NCI-H2107 treated with DMSO at 0.1 percent for 48 hours (cell line): ENCODE measurements at regions not wholly inside any gene's neighbourhood (a gene's known extent, or its start where the extent isn't known, plus 50 kb on each side); places are given as distances from the start of the nearest gene placed in this dataset.
"Not testable (repeated sequence)": the region's sequence is repeated elsewhere in the genome, so short reads cannot be mapped to it uniquely, and the experiment has no call there.

Experiments used
- DNase-seq: peaks from one replicate; lab custom pipeline; 2025; ENCODE audit not compliant: unreplicated experiment; lab: John Stamatoyannopoulos, UW

DNA sequence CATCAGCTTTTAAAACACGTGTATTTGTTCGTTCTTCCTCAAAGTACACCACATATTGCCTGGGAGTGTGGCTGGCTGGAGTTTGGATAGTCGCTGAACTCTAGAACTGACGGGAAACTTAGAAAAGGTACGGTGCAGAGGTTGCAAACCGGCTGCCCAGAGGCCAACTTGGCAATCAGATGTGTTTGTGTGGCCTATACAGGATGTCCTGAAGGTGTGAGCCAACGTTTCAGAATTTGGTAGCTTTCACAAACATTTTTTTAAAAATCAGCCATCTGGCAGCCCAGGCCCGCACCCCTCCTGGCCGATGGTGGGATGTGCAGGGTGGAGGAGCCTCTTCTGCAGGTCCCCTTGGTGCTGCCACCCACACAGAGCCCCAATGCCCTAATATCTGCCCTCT lies 73.6 kb upstream of the SLC25A33 start:
- DNase-seq, result no peak

DNA sequence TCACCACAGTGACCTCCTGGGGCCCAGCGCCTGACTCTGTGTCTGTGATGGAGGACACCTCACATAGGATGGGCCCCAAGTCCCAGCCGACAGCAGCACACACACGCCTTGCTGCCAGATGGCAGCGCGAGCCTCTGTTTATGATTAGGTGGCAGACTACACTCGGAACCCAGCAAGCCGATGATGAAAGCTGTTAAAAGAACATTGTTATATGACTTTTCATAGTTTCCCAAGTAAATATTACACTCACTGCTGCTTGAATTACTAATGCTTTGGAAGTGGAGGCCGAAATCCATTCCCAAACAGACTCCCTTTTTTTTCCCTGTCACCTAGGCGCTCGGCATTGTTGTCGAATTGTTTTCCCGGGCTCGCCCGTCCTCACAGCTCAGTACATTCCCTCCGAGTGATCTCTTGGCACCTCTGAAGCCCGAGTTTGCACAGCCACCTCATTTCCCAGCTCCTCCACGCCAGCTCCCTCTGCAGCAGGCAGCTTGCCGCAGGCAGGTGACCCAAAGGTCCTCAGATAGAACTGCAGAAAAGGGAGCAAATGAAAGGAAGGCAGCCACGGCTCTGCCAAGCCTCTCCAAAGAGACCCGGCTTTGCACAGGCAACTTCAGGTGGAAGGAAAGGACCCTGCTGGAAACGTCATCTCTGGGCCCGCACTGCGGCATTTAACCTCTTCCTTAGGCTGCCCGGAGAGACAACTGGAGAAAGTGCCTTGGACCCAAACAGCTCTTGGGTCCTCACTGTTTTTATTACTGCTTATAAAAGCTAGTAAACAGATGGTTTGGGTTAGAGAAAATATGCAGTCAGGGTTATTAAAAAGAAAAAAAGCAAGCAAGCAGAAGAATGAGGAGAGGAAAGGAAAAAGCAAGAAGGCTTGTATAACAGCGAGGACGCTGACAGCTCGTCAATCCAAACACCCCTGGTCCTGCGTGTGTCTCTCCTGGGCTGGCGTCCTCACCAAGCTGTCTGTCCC lies 72.2 kb upstream of the SLC25A33 start:
- DNase-seq, result no peak

DNA sequence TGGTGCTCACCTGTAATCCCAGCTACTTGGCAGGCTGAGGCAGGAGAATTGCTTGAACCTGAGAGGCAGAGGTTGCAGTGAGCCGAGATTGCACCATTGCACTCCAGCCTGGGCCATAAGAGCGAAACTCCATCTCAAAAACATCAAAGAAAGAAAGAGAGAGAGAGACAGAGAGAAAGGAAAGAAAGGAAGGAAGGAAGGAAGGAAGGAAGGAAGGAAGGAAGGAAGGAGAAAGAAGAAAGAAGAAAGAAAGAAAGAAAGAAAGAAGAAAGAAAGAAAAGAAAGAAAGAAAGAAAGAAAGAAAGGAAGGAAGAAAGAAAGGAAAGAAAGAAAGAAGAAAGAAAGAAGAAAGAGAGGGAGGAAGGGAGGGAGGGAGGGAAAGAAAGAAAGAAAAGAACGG lies 69.4 kb upstream of the SLC25A33 start:
- not testable (repeated sequence) for DNase-seq

DNA sequence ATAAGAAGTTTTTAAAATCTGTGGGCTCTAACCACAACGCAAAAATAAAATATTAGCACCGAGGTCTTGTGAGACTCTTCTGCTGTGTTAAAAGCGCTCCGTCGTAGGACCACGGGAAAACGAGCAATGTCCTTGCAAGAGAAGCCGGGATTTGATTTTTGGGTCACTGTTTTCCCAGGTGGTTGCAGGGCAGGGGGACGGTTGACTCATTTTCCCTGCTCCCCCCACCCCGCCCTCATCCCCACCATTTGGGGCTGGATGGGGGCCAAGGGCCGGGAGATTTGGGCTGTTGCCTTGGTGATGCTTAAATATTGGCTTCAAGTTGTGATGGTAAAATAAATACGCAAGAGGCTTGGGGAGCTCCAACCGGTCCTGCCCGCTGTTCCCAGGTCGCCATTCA lies 67.6 kb upstream of the SLC25A33 start:
- DNase-seq, result no peak

DNA sequence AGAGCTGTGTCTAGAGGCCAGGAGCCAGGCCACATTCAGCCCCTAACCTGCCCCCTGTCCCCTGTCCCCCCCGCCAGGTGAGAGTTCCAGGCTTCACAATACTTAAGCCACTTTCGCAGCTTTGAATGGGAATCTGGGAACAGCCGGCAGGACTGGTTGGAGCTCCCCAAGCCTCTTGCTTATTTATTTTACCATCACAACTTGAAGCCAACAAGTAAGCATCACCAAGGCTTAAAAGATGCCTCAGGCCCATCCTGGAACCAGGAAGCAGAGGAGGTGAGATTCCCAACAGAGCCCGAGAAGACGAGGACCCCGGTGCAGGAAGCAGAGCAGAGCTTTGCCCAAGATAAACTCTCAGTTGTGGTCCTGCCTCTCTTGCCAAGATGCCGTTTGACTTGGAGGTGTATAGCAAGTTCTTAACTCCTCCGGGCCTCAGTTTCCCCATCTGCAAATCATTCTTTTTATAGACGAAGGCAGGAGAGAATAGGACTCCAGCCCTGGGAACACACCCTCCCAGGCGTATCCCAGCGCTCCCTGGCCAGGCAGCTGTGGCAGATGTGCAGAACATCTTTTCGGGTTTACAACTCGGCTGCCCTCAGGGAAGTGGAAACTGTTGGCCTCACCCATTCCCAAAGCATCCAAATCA lies 66.8 kb upstream of the SLC25A33 start:
- no peak for DNase-seq

DNA sequence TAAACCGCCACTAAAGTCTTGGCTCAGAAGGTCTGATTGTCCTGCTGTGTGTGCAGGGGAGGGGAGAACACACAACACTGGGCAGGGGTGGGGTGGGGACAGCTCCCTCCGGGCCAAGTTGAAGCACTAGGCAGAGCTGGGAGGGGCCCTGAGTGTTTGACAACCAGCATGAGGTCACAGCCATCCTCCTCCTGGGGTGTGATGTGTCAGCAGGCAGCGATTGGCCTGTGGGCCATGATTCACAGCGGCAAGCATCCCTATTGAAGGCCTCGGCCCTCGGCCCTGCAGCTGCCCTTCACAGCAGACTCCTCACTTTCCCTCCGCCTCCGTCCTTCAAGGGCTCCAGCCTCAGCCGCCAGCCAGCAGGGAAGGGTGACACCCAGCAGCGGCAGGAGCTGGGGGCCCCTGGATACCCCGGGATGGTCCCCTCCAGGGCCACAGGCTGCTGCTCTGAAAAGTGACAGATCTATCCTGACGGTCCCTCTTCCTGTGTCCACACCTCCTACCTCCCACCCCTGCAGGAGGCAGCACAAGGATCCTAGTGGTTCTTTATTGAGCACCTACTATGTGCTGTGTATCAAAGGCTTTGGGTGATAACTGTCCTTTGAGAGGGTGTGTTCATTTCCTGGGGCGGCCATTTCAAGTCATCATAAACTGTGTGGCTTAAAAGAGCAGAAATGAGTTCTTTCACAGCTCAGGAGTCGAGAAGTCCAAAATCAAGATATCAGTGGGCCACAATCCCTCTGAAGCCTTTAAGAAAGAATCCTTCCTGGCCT lies 66.0 kb upstream of the SLC25A33 start:
- DNase-seq, result no peak

DNA sequence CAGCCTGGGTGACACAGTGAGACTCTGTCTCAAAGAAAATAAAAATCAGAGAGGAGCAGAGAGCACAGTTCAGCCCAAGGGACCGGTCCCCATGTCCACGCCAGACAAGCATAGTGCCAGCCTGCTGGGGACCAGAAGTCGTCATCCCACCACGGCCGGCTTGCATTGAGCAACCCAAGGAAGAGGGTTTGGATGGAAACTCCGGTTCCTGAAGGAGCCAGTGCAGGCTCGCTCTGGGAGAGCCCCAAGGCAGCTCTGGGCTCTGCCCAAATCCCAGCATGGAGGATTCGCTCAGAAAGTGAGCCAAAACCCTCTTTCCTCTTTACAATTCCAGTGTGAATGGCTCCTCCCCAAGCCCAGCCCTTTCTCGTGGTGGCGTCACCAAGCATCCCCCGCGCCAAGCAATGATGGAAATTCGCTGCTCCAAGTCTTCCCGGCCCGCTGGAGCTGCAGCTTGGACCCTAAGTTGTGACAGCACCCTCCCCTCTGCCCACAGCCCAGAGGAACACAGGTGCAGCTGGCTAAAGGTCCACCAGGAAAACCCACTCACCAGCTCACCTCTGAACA lies 64.1 kb upstream of the SLC25A33 start:
- no peak for DNase-seq

DNA sequence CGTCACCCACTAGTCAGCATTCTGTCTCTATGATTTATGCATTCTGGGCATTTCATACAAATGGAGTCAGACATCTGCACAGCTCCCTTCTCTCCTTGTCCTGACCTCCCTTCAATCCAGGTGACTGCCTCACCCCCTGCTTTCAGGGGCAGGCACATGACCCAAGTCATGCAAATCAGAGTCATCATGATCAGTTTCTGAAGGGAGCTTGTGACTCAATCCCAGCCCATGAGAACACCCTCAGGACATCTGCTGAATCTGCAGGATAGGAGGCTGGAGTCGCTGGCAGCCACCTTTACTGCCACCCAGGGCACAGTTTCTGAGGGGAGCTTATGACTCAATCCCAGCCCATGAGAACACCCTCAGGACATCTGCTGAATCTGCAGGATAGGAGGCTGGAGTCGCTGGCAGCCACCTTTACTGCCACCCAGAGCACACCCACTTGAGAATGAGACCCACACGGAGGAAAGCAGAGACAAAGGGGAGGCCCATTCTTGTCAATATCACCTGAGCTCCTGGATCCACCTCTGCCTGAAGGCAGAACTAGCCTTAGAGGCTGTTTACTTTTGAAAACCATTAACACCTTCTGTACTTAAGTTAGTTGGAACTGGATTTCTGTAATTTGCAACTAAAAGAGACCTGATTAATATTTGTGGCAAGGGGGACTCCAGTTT lies 62.3 kb upstream of the SLC25A33 start:
- no peak for DNase-seq

DNA sequence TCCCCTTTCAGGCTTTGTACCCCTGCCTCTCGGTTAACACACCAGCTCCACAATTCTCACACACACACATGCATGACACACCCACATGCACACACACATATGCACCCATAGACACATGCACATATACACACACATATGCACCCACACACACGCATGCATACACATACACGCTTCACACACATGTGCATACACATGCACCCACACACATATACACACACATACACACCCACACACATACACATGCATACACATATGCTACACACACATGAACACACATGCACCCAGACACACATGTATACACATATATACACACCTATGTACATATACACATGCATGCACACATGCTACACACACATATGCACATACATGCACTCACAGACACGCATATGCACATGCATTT lies 61.7 kb upstream of the SLC25A33 start:
- DNase-seq, result no peak

DNA sequence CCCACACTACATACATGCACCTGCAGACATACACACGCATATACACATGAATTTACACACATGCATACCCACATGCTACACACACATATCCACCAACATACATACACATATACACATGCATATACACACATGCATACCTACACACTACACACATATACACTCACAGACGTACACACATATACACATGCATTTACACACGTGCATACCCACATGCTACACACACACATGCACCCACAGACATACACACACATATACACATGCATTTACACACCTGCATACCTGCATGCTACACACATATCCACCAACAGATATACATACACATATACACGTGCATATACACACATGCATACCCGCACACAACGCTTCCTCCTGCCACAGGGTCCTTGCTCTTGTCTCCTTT lies 61.2 kb upstream of the SLC25A33 start:
- DNase-seq, result no peak

DNA sequence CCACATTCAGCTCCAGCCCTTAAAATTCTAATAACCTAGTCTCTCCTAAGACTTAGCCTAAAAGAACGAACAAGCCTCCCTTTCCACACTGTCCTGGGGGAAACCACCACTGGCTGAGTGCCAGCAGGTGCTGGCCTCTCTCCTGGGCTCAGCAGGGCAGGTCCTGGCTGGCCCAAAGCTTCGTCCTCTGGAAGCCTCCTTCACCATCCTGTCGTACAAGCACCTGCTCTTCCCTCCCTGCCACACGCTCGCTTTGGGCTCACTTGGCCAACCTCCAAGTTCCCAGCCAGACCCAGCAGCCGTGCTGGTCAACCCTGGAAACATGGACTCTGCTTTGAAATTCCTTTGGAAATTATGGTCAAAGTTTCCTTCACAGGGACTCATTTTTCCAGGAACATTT lies 58.2 kb upstream of the SLC25A33 start:
- no peak for DNase-seq

DNA sequence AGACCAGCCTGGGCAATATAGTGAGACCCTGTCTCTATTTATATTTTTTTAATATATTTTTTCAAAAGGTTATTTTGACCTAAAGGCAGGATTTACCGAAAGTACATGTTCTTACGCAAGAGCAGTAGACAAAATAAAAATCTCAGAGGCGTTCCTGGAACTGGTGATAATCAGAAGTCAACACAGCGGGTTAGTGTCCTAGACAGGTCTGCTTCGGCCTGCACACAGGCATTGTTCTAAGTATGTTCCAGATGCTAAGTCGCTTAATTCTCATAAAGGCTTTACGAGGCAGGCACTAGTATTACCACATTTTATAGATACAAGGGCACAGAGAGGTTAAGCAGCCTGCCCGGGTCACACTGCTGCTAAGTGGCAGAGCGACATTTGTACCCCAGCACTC lies 56.9 kb upstream of the SLC25A33 start:
- DNase-seq, result no peak

DNA sequence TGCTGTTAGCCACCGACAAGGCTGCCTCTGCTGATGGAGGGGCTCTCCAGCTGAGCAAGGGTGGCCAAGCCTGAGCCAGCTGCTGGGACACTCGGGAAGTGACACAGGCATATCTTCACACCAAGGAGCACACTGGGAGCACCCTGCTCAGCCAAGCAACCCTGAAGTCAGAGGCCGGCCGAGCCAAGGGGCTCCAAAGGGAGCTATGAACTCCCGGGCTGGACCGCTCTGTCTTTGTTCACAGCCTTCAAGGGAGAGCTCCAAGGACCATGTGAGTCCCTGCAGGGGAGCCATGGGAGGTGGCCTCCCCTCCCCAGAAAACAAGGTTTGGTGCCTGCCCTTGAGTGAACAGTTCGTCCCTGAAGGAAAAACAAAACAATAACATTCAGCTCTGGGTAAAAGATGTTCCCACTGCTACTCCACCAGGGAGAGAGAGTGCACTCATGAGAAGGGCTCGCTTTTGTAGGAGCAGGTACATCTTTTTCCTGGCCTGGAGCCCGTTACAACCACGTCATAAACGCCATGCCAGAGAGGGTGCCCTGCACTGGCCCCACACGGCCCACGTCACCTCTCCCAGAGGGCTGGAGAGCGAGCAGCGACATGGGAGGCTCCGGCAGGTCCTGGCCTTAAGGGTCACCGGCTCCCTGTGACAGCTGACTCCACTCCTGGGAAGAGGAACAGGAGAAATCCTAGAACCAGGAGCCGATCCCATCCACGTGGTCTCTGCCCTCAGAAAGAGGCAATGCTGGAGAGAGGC lies 56.3 kb upstream of the SLC25A33 start:
- DNase-seq, result no peak

DNA sequence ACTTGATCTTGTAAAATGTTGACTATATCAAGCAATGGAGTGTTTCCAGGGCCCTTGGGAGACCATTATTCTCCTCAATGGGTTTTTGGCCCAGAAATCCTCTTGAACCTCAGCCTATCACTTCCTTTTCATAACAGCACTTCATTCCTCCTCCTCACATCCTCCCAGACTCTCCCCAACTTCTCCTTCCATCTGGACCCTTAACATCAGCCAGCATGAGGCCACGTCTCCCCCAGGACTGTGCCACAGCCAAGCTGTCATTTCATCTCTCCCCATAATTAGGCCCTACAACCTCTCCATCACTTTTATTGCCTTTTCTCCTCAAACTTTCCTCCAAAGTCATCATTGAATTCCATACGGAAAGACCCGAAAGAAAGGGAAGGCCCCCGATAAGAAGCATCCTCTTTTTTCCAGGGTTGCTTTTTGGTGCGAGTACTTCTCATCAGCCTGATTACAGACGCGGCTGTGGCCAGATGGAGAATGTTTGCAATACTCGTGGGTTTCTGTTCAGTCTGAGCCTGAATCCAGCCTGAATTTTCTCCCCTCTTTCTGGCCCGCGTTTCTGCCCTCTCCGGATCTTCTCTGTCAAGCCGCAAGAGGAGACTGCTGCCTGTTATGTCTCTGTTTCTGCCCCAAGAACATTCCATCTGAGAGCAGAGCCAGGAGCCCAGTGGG lies 52.7 kb upstream of the SLC25A33 start:
- DNase-seq, result no peak
